GM21515 (cell line): ENCODE measurements at regions not wholly inside any gene's neighbourhood (a gene's known extent, or its start where the extent isn't known, plus 50 kb on each side); places are given as distances from the start of the nearest gene placed in this dataset.

Experiments
- ATAC-seq: cut with Tn5 transposase; IDR thresholded peaks from one replicate; pipeline ENCODE4 v1.9.1; 2021; ENCODE audit not compliant: unreplicated experiment

DNA sequence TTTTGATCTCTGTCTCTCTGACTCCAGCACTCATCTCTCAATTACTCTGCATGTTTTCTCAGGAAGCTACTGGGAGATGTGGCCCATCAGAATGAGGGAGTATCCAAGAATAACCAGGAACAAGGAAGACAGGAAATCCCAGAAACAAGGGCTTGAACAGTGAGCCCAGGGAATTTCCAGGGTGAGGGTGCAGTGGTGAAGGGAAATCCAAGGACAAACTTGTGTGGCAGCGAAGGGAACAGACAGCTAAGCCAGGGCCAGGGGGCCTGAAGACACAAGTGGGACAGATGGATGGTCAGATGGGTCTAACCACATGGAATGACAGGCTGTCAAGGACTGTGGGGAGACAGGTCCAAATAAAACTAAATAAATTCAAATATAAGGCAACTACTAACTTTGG, 121.8 kb upstream of the ERRFI1 start:
- no peak for ATAC-seq

DNA sequence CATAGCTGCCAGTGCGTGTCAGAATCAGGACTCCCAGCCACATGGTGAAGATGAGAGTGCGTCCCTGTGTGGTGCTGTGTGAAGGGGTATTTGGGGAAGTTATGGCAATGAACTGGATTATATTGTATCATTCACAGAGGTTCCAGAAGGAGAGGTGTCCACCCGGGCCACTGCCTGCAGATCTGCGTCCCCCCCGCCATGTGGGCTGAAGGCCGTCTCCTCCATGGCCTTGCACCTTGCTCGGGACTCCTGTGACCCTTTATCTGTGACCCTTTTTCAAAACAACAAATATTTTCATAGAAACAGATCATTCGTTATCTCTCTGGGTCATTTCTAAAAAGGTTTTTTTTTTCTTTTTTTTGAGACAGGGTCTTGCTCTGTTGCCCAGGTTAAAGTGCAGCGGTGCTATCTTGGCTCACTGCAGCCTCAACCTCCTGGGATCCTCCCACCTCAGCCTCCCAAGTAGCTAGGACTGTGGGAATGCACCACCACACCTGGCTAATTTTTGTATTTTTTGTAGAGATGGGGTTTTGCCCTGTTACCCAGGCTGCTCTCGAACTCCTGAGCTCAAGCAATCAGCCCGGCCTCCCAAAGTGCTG, 120.2 kb upstream of the ERRFI1 start:
- no peak for ATAC-seq

DNA sequence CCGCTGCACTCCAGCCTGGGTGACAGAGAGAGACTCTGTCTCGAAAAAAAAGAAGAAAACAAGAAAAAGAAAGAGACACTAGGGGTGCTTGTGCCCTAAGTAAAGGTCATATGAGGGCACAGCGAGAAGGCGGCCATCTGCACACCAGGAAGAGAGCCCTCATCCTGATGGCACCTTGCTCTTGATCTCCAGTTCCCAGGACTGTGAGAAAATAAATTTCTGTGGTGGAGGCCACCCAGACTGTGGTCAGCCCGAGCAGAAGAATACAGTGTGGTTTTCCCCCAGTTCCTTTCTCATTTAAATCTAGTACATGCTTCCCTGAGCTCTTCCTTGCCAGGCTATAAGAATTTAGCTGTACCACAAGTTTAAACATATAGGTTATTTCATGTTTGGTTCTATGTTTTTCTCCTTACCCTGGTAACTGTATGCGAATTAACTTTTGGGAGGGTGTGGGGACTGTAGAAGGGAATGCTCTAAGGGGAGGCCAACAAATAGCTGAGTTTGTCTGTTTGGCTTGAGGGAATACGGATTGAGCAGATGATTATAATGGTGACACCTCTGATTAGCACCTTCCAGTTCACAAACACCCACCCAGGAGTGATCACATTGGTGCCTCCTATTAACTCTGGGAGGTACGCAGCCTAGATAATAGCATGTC, 119.6 kb upstream of the ERRFI1 start:
- ATAC-seq = no peak

DNA sequence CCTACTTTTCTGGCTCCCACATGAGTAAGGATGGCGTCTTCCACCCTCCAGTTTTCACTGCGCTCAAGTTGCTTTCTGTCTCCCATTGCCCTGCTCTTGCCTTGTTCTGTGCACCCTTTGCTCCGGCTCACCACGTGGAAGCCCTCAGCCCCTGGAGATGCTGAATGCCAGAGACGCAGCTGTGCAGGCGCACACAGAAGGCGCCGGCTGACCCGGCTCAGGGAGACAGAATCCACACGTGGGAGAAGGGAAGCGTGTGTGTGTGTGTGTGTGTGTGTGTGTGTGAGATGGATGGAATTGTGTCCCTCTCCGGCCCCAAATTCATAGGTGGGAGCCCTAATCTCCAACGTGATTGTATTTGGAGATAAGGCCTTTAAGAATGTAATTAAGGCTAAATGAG, 118.2 kb upstream of the ERRFI1 start:
- ATAC-seq = no peak

DNA sequence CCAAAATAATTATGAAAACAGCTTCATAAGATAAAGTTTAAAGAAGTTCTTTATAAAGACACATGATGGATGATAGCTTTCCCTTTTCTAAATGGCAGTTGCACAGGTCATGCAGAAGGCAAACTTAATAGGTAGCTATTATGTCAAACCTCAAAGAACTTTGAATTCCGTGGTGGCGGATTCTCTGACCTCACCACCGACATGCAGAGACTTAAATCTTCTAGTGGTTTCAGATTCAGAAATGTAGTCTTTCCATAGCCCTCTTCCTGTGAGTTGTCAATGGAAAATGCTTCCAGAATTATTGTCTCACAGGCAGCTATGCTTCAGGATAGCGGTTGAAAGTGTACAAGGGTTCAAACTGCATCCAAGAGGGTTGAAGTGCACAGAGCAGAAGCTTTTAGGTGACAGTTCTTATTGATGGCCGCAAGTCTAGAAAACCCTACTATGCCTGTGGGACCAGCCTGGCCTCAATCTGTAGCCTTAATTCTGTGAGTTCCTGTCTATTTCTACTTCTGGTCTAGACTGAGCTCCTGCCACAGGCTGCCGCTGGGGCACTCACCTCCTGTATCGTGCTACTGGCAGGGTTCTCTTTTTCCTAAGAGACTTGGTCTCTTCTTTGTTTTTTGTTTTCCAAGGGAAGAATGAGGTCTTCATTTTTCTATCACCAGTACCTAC, 117.0 kb upstream of the ERRFI1 start:
- ATAC-seq = no peak

DNA sequence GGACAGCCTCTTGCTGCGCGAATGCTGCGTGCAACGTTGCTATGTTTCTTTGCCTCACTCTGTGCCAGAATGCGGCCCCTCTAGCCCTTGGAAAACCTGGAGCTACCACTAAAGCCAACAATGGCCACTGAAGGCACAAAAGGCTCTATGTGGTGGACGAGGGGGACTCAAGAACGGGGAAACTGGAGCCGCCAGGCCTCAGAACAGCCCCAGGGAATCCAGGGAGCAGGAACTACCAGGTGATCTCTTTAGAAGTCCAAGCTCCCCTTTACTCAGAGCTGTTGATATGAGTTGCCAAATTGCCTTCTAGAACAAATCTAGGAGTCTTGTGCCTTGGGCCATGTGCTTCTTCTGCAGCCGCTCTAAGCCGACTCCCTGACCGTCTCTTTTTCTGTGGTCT, 113.8 kb upstream of the ERRFI1 start:
- ATAC-seq = no peak

DNA sequence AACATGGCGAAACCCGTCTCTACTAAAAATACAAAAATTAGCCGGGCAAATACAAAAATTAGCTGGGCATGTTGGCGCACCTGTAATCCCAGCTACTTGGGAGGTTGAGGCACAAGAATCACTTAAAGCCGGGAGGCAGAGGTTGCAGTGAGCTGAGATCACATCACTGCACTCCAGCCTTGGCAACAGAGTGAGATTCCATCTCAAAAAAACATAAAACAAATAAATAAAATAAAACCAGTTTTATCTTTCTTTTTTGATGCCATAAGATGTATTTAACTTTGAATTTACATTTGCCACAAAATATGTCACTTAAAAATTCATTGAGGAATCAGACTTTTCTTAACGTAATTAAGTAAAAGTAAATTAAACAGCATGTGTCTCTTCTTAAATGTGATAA, 113.3 kb upstream of the ERRFI1 start:
- ATAC-seq = no peak

DNA sequence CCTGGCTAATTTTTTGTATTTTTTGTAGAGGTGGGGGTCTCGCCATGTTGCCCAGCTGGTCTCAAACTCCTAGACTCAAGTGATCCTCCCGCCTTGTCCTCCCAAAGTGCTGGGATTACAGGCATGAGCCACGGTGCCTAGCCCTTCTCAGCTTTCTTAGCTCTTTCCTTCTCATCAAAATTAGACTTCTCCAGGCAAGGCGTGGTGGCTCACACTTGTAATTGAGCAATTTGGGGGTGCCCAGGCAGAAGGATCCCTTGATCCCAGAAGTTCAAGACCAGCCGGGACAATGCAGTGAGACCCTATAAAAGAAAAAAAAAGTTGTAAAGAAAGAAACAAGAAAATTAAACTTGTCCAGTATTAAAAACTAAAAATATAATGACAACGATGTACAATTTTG, 112.6 kb upstream of the ERRFI1 start:
- ATAC-seq = no peak

DNA sequence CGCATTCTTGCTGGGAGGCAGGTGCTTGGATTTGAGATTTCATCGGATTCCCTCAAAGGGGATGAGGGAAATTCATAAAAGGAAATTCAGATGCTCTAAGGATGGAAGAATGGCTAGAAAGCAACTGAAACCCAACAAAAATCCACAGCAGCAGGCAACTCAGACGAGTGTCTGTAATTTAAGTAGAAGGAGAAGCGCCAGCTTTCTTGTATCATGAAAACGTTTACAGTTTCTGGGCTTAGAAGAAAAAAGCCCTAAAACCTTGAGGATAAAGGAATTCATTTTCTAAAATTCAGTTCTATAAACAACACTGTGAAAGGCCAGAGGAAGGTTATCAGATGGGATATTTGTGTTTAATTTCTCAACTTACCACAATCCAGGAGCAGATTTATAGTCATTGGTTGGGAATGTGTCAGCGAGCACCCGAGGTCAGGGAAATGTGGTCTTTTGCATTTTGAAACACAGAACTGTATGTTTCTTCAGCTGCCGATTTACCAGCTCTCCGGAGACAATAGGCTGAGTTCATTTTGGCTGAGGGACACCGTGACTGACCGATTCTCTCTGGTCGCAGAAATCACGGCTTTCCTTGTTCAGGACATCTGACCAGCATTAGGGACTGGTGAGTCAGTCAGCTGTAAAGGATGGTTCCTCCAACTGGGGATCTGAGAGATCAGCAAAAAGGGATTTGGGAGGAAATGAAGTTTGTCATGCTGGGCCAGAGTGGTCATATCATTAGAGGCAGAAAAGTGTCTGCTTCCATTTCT, 111.6 kb upstream of the ERRFI1 start:
- ATAC-seq = no peak

GRCh38 chr1:8136766-8137165, 110.7 kb upstream of the ERRFI1 start:
- no peak for ATAC-seq

DNA sequence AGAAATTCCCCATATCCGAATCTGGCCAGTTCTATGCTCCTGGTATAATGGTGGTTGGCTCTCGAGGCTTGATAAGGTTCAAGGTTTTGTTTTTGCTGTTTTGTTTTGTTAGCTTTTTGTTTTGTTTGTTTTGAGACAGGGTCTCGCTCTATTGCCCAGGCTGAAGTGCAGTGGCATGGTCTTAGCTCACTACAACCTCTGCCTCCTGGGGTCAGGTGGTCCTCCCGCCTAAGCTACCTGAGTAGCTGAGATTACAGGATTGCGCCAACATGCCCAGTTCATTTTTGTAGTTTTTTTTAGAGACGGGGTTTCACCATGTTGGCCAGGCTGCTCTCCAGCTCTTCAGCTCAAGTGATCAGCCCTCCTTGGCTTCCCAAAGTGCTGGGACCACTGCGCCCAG, 109.1 kb upstream of the ERRFI1 start:
- no peak for ATAC-seq

- ATAC-seq = no peak
Measured at GRCh38 chr1:8134546-8135235, 108.6 kb upstream of the ERRFI1 start.

DNA sequence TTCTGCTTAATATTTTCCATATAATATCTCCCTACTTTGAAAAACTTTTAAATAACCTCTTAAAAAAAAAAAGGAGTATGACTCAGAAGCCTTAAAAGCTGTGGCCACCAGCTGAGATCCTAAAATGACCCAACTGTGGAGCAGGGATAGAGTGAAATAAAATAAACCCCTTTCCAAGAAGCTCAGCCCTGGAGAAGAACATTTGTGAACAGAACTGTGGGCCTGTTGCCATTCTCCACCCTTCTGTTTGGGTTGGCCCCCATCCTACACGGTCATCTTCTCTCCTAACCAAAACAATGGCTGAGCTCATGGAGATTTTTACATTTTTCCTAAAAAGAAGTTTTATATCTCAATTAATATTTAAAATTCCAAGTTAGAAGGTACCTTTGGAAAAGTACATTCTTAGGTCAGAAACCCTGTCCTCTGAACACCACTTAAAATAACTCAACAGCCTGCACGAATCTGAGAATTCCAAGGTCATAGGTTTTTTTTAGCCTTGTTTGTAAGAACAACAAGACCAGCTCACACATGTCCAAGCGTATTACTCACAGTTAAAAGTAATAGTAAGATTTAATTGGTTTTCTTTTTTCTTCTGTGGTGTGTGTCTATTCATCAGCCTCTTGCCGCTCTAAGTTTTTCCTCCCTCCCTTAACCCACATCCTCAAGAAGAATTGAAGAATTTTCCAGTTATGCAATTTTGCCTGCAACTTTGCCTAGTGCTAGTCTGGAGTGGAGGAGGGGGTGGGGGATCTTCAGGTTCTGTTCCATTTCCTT, 107.7 kb upstream of the ERRFI1 start:
- no peak for ATAC-seq

DNA sequence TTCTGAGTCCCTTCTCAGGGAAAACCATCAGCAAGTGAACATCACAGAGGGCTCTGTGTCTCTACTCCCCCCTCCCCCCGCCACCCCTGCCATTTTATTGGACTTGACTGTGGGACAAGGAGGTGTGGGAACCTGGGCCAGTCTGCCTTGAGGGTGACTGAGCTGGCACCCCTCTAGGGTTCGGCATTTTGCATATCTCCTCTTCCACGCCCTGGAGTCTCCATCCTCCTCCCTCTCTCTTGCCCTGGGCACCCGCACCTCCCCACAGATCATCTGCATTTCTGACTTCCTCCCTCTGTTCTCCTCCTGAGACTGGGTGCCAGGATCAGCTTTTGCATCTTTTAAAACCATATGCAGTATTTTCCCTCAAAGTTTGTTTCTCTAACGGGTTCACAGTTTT, 107.1 kb upstream of the ERRFI1 start:
- ATAC-seq = no peak

DNA sequence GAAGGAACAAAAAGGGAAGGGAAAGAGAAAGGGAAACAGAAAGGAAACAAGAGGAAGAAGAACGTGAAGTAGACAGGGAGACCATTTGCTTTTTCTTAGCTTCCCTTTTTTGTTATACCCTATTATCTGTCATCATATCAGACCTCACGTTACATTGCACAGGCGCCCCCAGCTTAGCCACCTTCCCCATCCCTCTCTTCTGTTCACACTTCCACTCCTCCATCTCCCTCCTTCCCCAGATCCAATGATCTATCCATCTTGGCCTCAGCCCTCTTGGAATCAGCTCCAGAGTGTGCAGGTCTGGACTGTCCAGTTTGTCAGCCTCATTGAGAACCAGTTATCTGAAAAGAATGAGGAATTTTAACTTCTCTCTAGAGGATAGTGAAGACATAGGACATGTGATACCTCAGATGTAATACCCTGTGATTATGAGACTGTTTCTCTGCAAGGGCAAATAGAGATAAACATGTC, 101.1 kb upstream of the ERRFI1 start:
- ATAC-seq = no peak

DNA sequence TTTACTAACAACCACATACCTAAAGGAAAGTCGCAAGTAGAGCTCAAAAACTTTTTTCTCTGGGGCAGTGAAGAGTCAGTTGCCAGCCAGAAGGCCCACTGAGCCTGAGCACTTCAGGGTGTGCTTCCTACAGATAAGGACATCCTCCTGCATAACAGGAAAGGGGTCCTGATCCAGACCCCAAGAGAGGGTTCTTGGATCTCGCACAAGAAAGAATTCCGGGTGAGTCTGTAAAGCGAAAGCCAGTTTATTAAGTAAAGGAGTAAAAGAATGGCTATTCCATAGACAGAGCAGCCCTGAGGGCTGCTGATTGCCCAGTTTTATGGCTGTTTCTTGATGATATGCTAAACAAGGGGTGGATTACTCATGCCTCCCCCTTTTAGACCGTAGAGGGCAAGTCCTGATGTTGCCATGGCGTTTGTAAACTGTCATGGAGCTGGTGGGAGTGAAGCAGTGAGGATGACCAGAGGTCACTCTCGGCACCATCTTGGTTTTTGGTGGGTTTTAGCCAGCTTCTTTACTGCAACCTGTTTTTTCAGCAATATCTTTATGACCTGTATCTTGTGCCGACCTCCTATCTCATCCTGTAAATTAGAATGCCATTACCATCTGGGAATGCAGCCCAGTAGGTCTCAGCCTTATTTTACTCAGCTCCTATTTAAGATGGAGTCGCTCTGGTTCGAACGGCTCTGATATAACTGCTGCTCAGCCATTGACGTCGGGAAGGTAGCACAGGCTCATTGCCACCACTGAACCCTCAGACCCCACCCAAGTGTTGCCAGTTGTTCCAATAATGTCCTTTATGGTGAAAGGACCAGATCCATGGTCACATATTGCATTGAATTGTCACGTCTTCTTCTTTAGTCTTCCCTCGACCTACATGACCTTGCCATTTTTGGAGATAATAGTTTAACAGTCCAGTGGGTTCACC, 96.6 kb upstream of the ERRFI1 start:
- no peak for ATAC-seq

DNA sequence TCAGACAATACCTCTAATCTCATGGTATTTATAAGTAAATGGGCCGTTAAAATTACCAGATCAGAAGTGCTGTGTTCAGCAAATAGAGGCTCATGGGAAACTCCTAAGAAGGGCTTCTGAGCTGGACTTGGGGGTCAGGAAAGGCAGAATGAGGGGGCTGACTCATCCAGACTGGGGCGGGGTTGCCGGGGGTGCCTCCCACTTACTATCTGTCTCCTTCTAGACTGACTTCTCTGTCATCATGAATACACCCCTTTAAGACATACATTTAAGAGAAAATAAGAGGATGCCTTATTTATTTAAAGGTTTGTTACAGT, 96.0 kb upstream of the ERRFI1 start:
- no peak for ATAC-seq

DNA sequence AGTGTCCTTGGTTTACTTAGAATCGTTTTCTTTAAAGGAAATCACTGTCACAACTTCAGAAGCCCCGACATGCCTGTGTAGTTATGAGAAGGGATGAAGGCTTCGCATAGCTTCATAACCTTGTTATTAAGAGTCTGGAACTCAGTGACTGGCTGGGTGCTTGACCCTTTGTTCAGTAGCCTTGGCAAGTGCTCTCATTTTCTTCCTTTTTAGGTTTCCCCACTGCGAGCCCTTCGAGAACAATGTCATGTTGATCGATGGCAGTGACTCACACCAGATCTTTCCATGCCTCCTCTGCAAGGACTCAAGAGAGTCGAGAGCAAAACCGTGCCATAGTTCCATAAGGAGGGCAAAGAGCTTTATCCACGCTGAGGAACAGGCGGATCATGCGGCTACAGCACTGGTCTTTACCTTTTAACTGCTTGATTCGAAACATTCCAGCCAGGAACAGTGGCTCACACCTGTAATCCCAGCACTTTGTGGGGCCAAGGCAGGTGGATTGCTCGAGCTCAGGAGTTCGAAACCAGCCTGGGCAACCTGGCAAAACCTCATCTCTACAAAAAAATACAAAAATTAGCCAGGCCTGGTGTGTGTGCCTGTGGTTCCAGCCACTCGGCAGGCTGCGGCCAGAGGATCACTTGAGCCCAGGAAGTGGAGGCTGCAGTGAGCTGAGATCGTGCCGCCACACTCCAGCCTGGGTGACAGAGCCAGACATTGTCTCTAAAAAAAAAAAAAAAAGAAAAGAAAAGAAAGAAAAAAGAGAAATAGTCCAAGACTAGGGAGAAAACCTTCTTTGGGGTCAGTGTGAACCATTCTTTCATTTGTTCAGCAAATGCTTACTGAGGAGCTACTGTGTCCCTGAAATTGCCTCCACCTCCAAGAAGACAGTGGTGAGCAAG, 95.4 kb upstream of the ERRFI1 start:
- ATAC-seq = no peak
